Left ventricle myocardium inferior (tissue), 1 donor: ENCODE measurements at regions not wholly inside any gene's neighbourhood (a gene's known extent, or its start where the extent isn't known, plus 50 kb on each side); places are given as distances from the start of the nearest gene placed in this dataset.

ENCODE experiments used
- DNase-seq: peaks from one replicate; pipeline ENCODE4 v3.0.0-alpha.2; 2020
- H3K27ac ChIP-seq: fragments of 200-600 bp; replicated peaks from 2 replicates; pipeline ENCODE4 v1.8.0; 2021
- H3K27me3 ChIP-seq: fragments of 200-600 bp; 2 replicates; pipeline ENCODE4 v1.8.0; 2021; ENCODE audit warnings: low read depth
- H3K36me3 ChIP-seq: fragments of 200-600 bp; 2 replicates; pipeline ENCODE4 v1.8.0; 2021
- H3K4me1 ChIP-seq: fragments of 200-600 bp; 2 replicates; pipeline ENCODE4 v1.8.0; 2021
- H3K4me3 ChIP-seq: fragments of 200-600 bp; 2 replicates; pipeline ENCODE4 v1.8.0; 2021; ENCODE audit warnings: mild to moderate bottlenecking, moderate library complexity
- H3K9me3 ChIP-seq: fragments of 200-600 bp; replicated peaks from 2 replicates; pipeline ENCODE4 v1.8.0; 2021
- CTCF ChIP-seq: fragments of 200-600 bp; IDR thresholded peaks from 2 replicates; pipeline ENCODE4 v1.8.0; 2021; ENCODE audit warnings: antibody characterized with exemption, mild to moderate bottlenecking, borderline replicate concordance
- intact Hi-C: fragments of 100-400 bp; cut with micrococcal nuclease; formaldehyde crosslinking; loops from one replicate; pipeline ENCODE4 v1.11.0; 2022
- donor health status: DM: no; HTN: yes; CAD: no; lungs with severe emphysema.

- no peak overlapping the region for H3K27ac ChIP-seq
- no peak overlapping the region for H3K4me3 ChIP-seq
- intact Hi-C loops, result no loop called here
- H3K9me3 ChIP-seq, result no peaks in the 10 kb centered on the region
- no peak for DNase-seq
- no peaks in the 10 kb centered on the region for H3K4me1 ChIP-seq
- no peak for TF ChIP-seq CTCF
- no peaks in the 10 kb centered on the region for H3K36me3 ChIP-seq
- H3K27me3 ChIP-seq, result no peaks in the 10 kb centered on the region
Observed at GRCh38 chr6:147900247-147900830, 391.8 kb downstream of the SAMD5 start.

GRCh38 chr6:147903321-147903720 lies 394.8 kb downstream of the SAMD5 start:
- no peak for DNase-seq
- Histone ChIP-seq H3K36me3 (no peaks in the 10 kb centered on the region), H3K4me1 (no peaks in the 10 kb centered on the region), H3K9me3 (no peaks in the 10 kb centered on the region), H3K27me3 (no peaks in the 10 kb centered on the region), H3K4me3 (no peak overlapping the region), H3K27ac (no peak overlapping the region)
- no peak for TF ChIP-seq CTCF
- intact Hi-C loops, result no loop called here

- no peak for TF ChIP-seq CTCF
- H3K36me3 ChIP-seq, result no peaks in the 10 kb centered on the region
- no peaks in the 10 kb centered on the region for H3K27me3 ChIP-seq
- no peaks in the 10 kb centered on the region for H3K9me3 ChIP-seq
- DNase-seq, result no peak
- H3K4me3 ChIP-seq, result no peak overlapping the region
- no peak overlapping the region for H3K27ac ChIP-seq
- intact Hi-C loops, result no loop called here
- no peaks in the 10 kb centered on the region for H3K4me1 ChIP-seq
Observed at GRCh38 chr6:147903931-147904330, 395.4 kb downstream of the SAMD5 start.

- Histone ChIP-seq H3K27ac (no peak overlapping the region), H3K9me3 (no peaks in the 10 kb centered on the region), H3K36me3 (no peaks in the 10 kb centered on the region), H3K27me3 (no peaks in the 10 kb centered on the region), H3K4me3 (no peak overlapping the region), H3K4me1 (no peaks in the 10 kb centered on the region)
- no peak for TF ChIP-seq CTCF
- intact Hi-C loops, result no loop called here
- DNase-seq, result no peak
Observed at GRCh38 chr6:147904416-147904815, 395.9 kb downstream of the SAMD5 start.

DNA sequence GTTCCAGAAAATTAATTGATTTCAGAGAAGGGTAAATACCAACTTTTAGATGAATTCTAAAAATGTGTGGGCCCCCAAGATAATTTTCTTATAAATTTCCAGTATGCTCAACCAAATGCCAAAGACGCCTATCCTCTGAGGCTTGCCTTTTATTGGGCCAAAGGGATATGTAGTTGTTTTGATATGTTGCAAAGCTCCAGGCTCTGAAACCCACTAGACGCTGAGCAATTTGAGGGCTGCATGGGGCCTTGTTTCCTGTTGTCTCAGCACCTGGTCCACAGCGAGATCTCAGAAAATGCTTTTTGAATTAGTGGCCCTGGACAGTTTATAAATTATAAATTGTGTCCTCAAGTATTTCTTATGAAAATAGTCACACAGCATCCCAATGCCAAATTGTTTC lies 397.2 kb downstream of the SAMD5 start:
- no peaks in the 10 kb centered on the region for H3K27me3 ChIP-seq
- H3K4me3 ChIP-seq, result no peak overlapping the region
- DNase-seq, result no peak
- no peaks in the 10 kb centered on the region for H3K36me3 ChIP-seq
- intact Hi-C loops, result no loop called here
- H3K9me3 ChIP-seq, result no peaks in the 10 kb centered on the region
- no peak overlapping the region for H3K27ac ChIP-seq
- H3K4me1 ChIP-seq, result no peaks in the 10 kb centered on the region
- TF ChIP-seq CTCF, result no peak
